Stimulated activated CD4-positive, alpha-beta T cell treated with anti-CD3 and anti-CD28 coated beads, Interleukin-2, amount 100 ng/mL, for 48 hours (primary cell): ENCODE measurements at regions not wholly inside any gene's neighbourhood (a gene's known extent, or its start where the extent isn't known, plus 50 kb on each side); places are given as distances from the start of the nearest gene placed in this dataset.
A peak's percentile ranks its signal among the peaks of the same experiment; 100 is the strongest.
"Not testable (repeated sequence)": the region's sequence is repeated elsewhere in the genome, so short reads cannot be mapped to it uniquely, and the experiment has no call there.

Source experiments
- DNase-seq, 2 donors: peaks; one replicate each; pipeline ENCODE4 v3.0.0-alpha.2; 2020

DNA sequence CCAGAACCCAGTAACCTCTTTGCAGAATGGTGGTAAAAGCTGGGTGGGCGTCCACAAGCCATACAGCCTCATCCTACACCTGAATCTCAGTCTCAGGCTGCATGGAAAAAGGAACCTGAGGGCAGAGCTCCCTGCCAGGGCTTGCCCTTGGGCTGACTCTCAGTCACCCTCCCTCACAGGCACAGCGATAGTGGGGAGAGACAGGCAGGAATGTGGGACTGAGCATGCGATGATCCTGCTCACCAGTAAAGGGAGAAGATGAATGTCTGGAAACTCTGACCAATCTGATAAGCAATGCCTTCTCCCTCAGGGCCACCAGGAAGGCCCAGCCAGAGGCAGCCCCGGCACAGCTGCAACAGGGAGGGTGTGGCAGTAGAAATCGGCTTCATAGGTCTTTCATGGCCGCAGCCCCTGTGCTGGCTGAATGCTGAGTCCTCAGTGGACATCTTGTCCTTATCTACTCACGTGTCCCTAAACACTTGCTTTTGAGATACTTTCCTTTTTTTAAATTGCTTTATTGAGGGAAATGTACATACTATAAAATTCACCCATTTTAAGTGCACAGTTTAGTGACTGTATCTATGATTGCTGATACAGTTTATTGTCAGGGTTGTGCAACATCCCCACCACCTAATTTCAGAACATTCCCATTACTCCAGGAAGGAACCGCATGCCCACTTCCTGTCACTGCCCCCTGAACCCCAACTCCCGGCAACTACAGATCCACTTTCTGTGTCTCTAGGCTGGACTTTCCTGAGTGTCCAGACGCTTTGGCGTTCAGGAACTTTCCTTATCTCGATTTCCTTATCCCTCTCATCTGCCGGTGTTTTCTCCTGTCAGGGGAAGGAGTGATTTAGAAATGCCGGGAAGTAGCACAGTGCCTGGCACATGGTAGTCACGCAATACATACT lies 258.1 kb downstream of the PCNX1 start:
- no peak for DNase-seq

DNA sequence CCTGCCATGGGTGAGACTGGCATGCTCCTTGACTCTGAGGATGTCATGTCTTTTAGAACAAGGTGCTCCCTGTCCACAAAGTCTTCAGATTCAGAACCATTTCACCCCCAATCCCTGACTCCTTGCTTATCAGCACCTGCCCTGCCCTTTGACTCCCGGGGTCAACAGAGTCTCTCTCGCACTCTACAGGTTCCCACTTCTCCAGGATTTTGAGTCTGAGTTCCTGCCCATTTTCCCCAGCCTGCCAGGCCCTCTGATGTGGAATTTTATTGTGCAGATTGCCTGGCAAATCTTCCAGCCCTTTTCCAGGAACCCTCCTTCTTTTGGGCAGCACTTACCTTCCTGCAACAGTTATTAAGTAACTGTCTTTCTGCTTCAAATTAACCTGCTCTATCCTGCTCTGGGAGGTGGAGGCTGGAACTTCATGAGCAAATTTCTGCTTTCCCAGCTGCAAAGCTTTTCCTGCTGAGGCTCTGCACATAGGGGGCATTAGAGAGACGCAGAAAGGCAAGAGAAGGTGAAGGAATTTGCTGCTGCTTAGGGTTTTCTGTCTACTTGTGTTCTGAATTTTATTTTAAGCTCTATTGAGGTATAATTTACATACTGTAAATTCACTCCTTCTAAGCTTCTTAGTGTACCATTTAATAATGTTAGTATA lies 259.1 kb downstream of the PCNX1 start:
- no peak for DNase-seq

DNA sequence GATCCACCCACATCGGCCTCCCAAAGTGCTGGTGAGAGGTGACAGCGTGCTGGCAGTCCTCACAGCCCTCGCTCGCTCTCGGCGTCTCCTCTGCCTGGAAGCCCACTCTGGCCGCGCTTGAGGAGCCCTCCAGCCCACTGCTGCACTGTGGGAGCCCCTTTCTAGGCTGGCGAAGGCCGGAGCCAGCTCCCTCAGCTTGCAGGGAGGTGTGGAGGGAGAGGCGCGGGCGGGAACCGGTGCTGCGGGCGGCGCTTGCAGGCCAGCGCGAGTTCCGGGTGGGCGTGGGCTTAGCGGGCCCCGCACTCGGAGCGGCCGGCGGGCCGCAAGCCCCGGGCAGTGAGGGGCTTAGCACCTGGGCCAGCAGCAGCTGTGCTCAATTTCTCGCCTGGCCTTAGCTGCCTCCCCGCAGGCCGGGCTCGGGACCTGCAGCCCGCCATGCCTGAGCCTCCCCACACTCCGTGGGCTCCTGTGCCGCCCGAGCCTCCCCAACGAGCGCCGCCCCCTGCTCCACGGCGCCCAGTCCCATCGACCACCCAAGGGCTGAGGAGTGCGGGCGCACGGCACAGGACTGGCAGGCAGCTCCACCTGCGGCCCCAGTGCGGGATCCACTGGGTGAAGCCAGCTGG lies 260.2 kb downstream of the PCNX1 start:
- not testable (repeated sequence) for DNase-seq

DNA sequence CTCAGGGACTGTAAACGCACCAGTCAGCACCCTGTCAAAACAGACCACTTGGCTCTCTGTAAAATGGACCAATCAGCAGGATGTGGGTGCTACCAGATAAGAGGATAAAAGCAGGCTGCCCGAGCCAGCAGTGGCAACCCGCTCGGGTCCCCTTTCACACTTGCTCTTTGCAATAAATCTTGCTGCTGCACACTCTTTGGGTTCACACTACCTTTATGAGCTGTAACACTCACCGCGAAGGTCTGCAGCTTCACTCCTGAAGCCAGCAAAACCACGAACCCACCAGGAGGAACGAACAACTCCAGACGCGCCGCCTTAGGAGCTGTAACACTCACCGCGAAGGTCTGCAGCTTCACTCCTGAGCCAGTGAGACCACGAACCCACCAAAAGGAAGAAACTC lies 260.9 kb downstream of the PCNX1 start:
- DNase-seq = peak; percentile 3 to 4

DNA sequence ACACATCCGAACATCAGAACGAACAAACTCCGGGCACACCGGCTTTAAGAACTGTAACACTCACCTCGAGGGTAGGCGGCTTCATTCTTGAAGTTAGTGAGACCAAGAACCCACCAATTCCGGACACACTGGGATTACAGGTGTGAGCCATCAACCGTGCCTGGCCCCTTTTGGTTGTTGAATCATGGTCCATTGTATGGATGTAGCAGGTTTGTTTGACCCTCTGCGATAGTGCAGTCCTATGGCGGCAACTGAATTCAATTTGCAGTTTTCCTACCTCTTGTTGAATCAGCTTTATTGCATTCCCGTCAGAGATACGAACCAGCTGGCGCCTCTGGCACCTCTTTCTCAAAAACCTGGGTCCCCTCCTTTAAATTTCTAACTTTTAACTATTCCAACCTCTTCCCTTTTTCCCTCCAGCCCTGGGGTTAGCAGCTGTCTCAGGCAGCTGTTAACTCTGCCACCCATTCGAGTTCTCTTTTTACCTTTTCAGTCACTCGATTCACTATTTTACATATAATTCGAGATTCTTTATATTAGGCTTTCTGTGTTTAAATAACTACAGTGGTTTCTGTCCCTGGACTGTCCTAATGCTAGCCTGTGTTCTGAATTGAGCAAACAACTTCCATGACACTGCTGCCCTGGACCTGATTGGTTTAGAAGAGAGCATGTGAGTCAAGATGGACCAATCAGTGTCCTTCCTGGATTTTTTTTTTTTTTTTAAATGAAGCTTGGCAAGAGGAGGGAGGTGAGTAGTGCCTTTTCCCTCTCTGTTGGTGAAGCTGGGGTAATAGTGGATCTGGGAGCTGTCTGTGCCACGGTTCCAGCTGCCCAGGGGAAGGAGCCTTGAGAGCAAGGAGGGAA lies 261.5 kb downstream of the PCNX1 start:
- DNase-seq = peak in 1 of 2 donors; percentile 2

DNA sequence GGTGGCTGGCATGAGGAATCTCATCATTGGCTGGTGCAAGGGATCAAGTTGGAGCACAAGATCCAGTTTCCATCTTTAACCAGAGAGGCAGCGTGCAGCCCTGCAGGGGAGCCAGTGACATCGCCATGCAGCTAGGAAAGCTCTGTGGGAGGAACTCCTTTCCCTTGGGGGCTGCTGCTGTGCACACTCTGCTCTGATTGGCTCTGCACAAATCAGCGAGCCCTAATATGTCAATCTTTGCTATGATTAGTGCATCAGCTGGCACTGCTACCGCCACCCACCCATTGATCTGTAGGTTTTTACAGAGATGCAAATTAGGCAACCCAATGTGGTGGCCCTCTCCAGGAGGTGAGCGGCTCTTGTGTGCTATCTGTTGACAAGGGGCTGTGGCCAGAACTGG lies 262.6 kb downstream of the PCNX1 start:
- DNase-seq = no peak

DNA sequence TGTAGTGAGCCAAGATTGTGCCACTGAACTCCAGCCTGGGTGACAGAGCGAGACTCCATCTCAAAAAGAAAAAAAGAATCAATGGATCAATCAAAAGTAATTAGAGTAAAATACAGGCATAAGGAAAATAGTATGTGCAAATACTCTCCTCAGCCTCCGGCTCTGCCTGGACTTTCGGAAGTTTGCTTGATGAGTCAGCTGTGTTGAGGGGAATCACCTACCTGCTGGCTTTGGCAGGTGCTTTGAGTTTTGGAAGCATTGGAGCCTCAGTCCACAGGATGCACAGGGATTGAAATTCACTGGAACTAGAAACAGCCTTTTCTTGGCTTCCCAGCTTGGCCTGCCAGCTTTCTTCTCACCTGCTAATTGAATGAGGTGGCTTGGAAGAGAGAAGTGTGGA lies 268.2 kb downstream of the PCNX1 start:
- DNase-seq = no peak

DNA sequence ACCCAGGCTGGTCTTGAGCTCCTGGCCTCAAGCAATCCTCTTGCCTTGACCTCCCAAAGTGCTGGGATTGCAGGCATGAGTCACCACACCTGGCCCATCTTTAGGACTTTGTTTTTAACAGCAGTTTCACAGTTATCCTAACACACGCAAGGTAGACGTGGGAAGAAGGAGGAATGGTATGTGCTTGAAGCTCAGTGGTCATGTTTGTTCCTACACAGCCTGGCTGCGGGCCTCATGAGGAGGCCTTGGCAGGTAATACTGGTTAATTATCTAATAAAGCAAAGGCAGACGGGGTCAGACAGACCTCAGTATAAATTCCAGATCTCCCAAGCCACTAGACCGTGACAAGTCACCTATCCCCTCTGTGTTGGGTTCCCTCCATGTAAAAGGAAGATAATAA lies 271.8 kb downstream of the PCNX1 start:
- no peak for DNase-seq

DNA sequence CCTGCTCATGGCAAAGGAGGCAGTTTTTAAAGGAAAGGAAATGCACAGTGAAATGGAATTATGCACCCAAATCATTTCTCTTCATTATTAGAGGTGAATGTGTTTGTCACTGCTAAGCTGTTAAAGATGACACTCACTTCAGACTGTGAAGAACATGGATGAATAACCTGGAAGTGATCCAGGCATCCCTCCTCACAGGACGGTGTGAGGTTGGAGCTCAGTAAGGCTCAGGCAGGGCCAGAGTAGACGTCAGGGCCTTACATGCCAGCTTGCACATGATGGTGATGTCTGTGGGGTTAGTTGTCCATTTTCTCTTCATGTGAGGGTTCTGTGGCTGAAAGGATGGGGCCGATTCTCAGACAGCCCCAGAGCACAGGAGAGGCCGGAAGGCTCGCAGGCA lies 273.1 kb downstream of the PCNX1 start:
- no peak for DNase-seq

DNA sequence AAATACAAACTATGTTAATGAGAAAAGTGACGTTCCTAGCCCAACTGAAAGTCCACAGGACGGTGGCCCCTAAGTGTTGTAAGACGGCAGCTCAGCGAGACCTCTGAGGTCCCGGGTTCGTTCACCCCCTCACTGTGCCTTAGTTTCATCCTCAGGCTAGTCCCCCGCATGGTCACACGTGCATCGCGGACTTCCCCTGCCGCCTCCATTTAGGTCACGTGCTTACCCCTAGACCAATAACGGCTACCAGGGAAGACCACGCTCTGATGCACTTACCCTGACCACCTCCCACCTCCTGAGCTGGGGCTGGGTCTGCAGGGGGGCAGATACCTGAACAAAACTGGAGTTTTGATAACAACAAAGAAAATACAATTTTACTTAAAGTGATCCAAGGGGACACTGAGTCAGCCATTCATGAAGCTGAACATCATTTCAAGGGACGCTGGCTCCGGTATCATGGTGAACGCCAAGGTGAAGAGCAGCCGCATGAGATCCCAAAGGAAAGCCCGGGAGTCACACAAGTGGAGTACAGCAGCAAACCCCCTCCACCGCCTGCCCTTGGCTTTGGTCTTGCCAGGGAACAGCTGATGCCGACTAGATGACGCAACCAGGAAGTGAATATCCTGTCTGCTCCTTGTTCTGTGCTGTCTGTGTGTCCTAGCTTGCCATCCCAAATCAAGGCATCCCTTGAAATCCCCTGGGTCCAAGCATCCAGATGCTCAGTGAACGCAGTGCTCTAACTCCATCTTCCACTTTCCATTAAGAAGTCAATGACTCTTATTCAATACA lies 274.1 kb downstream of the PCNX1 start:
- no peak for DNase-seq

DNA sequence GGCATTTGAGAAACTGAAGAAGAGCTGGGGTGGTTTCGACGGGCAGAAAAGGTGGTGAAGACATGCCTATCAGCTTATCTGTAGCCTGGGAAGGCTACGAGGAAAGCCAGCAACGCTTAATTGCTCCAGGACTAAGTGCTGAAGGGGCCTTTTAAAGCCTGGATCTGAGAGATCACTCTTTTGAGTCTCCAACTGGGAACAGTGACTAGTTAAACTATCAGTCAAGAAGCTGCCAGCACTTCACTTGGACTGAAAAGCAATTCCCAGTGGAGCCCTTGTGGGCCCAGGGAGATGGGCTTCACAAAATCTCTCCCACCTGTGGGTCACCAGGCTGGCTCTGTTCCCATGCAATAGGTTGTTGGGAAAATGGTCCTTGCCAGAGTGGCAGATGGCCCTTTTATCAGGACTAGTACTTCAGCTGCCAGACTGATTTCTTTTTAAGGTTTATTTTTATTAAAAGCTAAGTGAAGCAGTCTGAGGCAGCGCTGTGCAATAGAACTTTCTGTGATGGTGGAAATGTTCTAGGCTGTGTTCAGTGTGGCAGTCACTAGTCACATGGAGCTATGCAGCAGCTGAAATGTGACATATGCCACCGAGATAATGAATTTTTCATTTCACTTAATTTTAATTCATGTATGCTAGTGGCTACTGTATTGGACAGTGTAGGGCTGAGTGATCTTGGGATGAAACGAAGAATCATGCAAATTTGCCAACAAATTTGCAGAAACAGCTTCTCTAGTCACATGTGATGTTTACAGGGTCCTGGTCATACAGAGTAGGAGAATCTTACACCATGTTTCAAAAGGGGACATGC lies 276.8 kb downstream of the PCNX1 start:
- no peak for DNase-seq

DNA sequence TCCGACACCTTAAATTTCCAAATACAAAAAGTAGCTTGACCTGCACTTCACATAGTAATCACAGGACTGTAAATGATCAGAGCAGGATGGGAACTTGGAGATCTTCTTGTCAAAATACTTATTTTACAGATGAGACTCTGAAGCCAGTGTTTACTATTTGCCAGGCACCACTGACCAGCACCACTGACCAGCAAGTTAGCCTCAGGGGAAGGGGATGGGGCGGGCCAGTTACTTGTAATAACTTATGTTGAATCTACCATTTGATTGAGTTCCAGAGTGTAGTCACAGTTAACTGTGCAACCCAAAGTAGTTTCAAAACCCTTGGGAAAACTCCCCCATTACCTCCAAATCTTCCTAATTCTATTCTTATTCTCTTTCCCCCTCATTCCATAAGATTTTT lies 278.4 kb downstream of the PCNX1 start:
- no peak for DNase-seq

DNA sequence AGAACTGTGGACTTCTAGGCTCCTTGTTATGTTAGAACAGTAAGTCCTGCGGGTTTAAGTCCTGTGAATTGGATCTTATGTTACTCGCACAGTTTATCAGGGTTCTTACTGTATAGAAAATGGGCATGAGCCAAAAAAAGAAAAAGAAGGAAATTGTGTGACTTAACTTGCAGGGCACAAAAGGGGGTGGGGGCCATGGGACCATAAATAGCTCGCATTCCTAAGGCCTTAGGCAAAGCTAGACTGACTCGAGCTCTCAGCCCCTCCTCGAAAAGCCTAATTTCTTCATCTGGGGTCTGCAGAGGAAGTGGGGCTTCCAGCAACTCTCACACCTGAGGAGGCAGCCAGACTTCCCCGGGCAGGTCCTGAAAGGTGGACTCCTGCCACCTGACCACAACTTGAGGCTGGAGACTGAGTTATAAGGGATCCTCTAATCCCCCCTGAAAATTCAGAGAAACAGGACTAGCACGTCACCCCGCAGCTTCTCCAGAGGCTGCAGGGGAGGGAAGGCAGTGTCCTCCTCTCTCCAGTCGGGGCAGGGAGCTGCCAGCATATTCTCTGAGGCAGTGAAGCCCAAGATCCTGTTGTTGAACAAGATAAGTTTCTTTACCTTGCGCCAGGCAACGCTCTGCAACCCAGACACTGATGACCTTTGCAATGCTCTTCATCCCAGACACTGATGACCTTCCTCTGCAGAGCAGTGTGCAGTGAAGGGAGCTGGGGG lies 280.5 kb downstream of the PCNX1 start:
- no peak for DNase-seq

DNA sequence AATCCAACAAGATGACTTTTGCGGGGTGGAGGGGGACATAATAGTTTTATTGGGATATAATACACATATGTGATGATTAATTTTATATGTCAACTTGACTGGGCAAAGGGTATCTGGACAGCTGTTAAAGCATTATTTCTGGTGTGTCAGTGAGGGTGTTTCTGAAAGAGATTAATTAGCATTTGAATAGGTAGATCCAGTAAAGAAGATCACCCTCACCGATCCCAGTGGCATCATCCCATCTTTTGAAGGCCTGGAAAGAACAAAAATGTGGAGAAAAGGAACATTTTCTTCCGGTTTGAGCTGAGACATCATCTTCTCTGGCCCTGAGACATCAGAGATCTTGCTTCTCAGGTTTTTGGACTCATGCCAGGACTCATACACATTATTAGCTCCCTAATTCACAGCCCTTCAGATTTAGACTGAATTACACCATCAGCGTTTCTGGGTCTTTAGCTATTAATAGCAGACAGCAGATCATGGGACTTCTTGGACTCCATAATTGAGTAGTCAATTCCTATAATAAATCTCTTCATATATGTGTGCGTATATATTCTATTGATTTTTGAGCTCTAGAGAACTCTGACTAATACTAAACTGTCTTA lies 283.6 kb downstream of the PCNX1 start:
- DNase-seq = no peak

DNA sequence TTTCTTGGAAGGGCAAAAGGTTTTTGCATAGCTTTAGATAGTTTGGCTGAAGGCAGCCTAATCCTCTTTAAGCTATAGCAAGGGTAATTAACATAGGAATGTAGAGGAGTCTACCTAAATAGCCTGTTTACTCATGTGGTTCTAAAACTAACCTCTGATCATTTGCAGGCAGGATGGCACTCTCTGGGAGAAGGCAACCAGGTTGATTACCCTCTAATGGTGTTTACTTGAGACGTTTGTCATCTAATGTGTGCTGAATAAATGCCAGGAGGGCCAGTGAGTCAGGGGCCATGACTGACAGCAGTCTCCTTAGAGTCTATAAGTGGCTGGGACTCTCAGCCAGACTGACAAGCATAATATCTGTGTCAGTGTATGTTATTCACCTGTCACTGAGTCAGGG lies 286.4 kb downstream of the PCNX1 start:
- no peak for DNase-seq

DNA sequence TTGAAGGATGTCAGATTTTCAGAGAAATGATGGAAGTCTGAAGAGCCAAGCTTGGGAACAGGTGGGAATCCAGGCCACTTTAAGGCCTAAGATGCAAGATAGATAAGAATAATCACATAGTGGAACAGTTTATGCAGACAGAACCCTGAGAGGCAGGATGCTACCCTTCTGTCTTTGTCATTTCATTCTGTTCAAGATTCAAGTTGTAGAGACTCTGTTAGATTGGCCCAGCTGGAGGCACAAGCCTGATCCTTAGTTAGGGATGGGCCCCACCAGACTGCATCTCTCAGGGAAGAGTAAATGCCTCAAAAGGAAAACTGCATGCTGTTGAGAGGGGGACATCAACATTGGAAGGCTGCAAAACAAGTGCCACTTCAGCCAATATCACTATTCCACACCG lies 287.0 kb downstream of the PCNX1 start:
- DNase-seq = no peak

DNA sequence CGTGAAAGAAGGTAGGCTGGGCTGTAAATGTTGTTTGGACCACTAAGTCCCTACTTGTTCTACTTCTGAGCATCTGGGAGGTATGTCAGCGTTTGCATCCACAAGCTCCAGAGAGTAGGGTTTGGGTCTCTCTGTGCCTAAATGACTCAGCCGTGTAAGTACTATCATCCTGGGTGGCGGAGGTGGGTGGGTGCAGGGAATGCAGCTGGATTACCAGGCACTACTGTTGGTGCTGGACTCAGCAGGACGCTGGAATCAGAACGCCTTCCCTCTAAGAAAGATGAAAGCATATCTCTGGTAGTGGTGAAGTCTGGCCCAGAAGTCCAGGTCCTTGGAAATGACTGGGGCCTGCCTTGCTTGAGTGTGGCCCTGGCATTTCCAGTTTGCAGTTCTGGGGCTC lies 289.7 kb downstream of the PCNX1 start:
- no peak for DNase-seq

DNA sequence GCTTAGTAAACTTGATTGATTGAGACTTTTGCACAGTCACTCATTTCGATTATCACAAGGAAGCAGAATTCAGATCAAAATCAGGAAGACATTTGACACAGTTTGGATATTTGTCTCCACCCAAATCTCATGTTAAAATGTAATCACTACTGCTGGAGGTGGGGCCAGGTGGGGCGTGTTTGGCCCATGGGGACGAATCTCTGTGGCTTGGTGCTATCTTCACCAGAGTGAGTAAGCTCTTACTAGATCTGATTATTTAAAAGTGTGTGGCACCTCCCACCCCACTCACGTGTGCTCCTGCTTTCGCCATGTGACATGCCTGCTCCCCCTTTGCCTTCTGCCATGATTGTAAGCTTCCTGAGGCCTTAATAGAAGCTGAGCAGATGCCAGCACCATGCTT lies 291.4 kb downstream of the PCNX1 start:
- no peak for DNase-seq

DNA sequence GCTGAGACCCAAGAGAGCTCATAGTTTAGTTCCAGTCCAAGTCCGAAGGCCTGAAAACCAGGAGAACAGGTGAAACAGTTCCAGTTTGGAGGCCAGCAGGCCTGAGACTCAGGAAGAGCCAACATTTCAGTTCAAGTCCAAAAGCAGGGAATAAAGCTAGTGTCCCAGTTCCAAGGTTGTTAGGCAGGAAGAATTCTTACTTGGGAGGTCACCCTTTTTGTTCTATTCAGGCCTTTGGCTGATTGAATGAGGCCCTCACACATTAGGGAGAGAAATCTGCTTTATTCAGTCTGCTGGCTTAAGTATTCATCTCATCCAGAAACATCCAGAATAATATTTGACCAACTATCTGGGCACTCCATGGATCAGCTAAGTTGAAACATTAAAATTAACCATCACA lies 294.6 kb downstream of the PCNX1 start:
- DNase-seq = no peak

DNA sequence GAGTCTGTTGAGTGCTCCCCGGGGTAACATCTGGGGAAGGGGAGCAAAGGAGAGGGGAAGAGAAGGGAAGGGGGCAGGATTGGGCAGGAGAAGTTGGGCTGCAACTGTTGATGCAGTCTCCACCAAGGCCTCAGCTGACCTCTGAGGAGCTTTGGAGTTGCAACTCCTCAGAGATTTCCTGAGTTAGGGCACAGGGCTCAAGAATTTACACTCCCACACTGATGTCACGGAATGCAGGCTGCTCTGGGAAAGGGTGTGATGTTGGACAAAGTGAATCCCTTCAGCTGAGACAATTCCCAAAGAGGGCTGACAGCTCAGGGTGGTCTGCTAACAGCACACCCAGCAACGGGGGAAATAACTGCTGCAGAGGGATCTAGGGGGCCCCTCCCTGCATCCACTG lies 295.6 kb downstream of the PCNX1 start:
- no peak for DNase-seq
